GM13977 (cell line): ENCODE measurements at regions not wholly inside any gene's neighbourhood (a gene's known extent, or its start where the extent isn't known, plus 50 kb on each side); places are given as distances from the start of the nearest gene placed in this dataset.

Experiments used
- DNase-seq: peaks from one replicate; pipeline ENCODE4 v3.0.0; 2012; ENCODE audit warnings: low spot score
- in situ Hi-C: fragments of 300-500 bp; cut with MboI; formaldehyde crosslinking; loops from one replicate; pipeline ENCODE4 v1.12.0; 2022; ENCODE audit warnings: low sequenced_read_pairs, low pct_unique_long_range_greater_than_20kb, mixed read lengths, inconsistent platforms; ENCODE audit not compliant: unreplicated experiment
- TF ChIP-seq, protein P1 (sequence below): IDR thresholded peaks from 2 replicates; pipeline ENCODE4 v1.5.1; 2012; ENCODE audit warnings: mild to moderate bottlenecking, control low read depth; ENCODE audit not compliant: insufficient read depth; ENCODE audit errors: extremely low read depth, missing control alignments

DNA sequence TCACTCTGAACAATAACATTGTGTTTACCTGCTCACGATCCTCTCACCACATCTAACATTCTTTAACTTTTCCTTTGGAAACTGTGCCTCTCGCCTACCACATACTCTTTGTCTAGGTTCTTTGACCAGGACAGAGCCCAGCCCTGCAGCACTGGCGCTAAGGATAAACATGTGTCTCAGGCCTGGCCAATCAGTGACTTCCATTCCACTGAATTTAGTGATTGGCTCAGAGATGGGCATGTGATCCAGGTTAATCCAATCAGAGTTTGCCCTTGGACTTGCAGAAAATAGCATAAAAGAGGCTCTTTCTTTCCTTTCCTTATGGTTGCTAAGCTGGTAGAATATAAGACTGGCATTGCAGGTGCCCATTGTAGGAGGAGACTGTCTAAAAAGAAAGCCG is 605.7 kb downstream of the MATN1 start:
- in situ Hi-C loops: no loop called here
- no peak for DNase-seq
- TF ChIP-seq, protein P1, sequence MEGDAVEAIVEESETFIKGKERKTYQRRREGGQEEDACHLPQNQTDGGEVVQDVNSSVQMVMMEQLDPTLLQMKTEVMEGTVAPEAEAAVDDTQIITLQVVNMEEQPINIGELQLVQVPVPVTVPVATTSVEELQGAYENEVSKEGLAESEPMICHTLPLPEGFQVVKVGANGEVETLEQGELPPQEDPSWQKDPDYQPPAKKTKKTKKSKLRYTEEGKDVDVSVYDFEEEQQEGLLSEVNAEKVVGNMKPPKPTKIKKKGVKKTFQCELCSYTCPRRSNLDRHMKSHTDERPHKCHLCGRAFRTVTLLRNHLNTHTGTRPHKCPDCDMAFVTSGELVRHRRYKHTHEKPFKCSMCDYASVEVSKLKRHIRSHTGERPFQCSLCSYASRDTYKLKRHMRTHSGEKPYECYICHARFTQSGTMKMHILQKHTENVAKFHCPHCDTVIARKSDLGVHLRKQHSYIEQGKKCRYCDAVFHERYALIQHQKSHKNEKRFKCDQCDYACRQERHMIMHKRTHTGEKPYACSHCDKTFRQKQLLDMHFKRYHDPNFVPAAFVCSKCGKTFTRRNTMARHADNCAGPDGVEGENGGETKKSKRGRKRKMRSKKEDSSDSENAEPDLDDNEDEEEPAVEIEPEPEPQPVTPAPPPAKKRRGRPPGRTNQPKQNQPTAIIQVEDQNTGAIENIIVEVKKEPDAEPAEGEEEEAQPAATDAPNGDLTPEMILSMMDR: no peak

DNA sequence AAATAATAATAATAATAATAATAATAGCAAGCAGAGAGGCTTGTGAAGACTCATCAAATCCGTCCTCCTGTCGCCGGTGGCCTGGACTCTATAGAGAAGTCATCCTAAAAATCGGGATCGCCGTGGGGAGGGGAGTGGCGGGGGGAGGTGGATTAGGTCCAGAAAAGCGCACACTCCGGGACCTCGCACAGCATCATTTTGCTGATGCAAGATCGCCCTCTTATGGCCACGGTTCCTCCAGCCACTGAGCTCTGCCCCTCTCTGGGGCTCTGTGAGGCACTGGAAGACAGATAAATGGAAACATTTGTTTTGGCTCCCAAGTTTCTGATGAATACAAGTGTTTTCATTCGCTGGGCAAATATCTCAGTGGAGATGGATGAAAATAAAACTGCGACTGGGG is 612.0 kb downstream of the MATN1 start:
- TF ChIP-seq, protein P1: peak; percentile 42
- no peak for DNase-seq
- in situ Hi-C loops: no loop called here

DNA sequence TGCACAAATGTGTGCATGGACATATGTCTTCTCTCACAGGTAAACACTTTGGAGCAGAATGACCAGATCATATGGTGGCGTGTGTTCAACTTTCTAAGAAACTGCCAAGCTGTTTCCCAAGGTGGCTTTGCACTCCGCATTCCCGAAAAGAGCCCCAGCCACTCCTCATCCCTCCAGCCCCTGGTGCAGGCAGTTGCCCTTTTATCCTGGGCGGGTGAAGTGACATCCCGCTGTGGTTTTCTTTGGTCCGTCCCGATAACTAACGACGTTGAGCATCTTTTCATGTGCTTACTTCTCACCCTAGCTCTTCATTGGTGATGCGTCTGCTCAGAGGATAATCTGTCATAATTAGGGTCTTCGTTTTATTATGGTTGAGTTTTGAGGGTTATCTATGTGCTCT is 612.5 kb downstream of the MATN1 start:
- in situ Hi-C loops: no loop called here
- TF ChIP-seq, protein P1: no peak
- no peak for DNase-seq

DNA sequence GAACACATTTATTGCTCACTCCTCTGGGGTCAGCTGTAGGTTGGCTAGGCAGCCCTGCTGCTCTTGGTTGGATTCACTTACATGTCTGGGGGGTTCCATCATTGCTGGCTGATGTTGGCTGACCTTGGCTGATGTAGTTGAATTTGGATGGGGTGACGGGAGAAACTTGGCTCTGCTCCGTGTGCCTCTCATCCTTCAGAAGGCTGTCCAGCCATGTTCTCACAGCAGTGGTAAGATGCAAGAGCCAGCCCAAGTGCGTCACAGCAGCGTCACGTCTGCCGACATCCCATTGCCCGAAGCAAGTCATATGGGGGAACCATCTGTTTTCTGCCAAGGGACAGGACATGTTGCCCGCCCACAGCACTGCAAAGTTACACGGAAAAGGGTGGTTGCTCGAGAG is 613.5 kb downstream of the MATN1 start:
- TF ChIP-seq, protein P1: no peak
- DNase-seq: no peak
- in situ Hi-C loops: no loop called here

DNA sequence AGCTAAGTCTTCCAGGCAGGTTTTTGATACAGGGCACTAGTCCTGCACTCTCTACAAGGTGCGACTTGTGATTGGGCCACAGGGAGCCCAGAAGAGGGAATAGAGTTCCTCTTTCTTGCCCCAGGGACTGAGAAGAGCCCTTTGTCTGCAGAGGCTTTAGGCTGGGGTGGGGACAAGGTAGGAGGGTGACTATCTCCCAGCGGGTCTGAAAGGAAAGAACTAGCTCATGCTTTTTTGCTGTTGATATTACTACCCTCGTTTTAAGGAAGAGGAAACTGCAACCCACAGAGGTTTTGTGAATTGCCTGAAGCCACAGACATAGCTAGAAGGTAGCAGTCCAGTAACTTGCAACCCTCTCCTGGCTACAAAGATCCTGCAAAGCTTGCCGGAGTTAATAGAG is 615.2 kb downstream of the MATN1 start:
- no peak for DNase-seq
- in situ Hi-C loops: no loop called here
- TF ChIP-seq, protein P1: no peak

DNA sequence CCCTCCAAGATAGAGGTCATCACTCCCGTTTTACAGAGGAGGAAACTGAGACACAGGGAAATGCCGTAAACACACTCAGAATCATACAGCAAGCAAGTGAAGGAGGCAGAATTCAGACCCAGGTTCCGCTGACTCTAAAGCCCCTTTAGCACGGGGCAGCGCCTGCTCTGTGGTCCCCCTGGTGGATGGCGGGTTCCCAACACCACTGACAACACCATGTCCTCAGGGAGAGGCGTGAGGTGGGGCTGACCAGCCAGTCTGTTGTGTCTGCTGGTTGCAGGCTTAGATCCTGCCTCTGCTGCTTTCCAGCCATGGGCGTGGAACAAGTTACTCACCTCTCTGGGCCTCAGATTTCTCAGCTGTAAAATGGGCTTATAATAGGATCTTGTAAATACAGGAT is 617.3 kb downstream of the MATN1 start:
- DNase-seq: no peak
- in situ Hi-C loops: no loop called here
- TF ChIP-seq, protein P1: peak; percentile 45

DNA sequence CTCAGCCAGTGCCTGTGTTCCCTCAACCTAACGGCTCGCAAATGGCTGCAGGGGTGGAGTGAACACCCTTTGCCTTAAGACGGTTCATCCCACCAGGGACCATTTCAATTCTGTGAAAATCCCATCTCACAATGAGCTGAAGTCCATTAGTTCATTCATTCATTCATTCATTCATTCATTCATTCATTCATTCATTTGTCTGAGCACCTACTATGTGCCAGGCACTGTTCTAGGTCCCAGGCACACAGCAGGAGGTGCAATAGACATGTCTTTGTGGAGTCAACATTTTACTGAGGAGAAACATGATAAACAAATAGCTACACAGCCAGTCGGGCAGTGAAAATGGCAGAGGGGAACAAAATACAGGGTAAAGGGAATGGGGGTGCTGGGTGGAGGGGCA is 618.8 kb downstream of the MATN1 start:
- TF ChIP-seq, protein P1: no peak
- in situ Hi-C loops: no loop called here

More for the DNA sequence above, 618.8 kb downstream of the MATN1 start:
- DNase-seq: no peak
